ENCODE measurements at regions not wholly inside any gene's neighbourhood (a gene's known extent, or its start where the extent isn't known, plus 50 kb on each side); places are given as distances from the start of the nearest gene placed in this dataset.
A peak's percentile ranks its signal among the peaks of the same experiment; 100 is the strongest.

GRCh38 chr18:34320267-34320666 lies 95.6 kb upstream of the NOL4 start:
- Mint-ChIP-seq H3K4me1 (ENCODE audit: insufficient read depth, unreplicated experiment) (no peaks in the 10 kb centered on the region), H3K27me3 (ENCODE audit: insufficient read depth, unreplicated experiment) (no peaks in the 10 kb centered on the region), H3K4me3 (ENCODE audit: unreplicated experiment) (no peak overlapping the region), H3K27ac (ENCODE audit: low read depth, unreplicated experiment) (no peak overlapping the region), H3K36me3 (ENCODE audit: insufficient read depth, unreplicated experiment) (no peaks in the 10 kb centered on the region), H3K9me3 (ENCODE audit: unreplicated experiment) (peaks cover 14% of the 10 kb centered on the region)
- intact Hi-C loops (cut with micrococcal nuclease) = no loop called here
- DNase-seq (ENCODE audit: unreplicated experiment) = no peak
- BruUV-seq (replicated peaks) = no TSS peak
- POLR2A ChIA-PET = no interaction called here
- CTCF ChIA-PET = interaction anchor here (1.0 kb wide), 1 partner anchor 8 kb away, joined by 3 read pairs; no protein-coding TSS in a partner anchor
- TF ChIP-seq CTCF (IDR thresholded peaks at IDR 0.05; ENCODE audit: unreplicated experiment) = no peak

- no peaks in the 10 kb centered on the region for H3K36me3 Mint-ChIP-seq (ENCODE audit: insufficient read depth, unreplicated experiment)
- no peaks in the 10 kb centered on the region for H3K4me1 Mint-ChIP-seq (ENCODE audit: insufficient read depth, unreplicated experiment)
- H3K27me3 Mint-ChIP-seq (ENCODE audit: insufficient read depth, unreplicated experiment) = no peaks in the 10 kb centered on the region
- POLR2A ChIA-PET = no interaction called here
- H3K27ac Mint-ChIP-seq (ENCODE audit: low read depth, unreplicated experiment) = no peak overlapping the region
- TF ChIP-seq CTCF (IDR thresholded peaks at IDR 0.05; ENCODE audit: unreplicated experiment) = no peak
- no peak overlapping the region for H3K4me3 Mint-ChIP-seq (ENCODE audit: unreplicated experiment)
- intact Hi-C loops (cut with micrococcal nuclease) = no loop called here
- BruUV-seq (replicated peaks) = no TSS peak
- DNase-seq (ENCODE audit: unreplicated experiment) = no peak
- CTCF ChIA-PET = interaction anchor here (0.7 to 1.0 kb wide), 2 partner anchors 9 to 1014 kb away, joined by 3 read pairs; no protein-coding TSS in a partner anchor
- peaks cover 22% of the 10 kb centered on the region for H3K9me3 Mint-ChIP-seq (ENCODE audit: unreplicated experiment)
Measured at GRCh38 chr18:34321066-34321465, 96.4 kb upstream of the NOL4 start.

GRCh38 chr18:34322365-34323289 lies 97.9 kb upstream of the NOL4 start:
- H3K36me3 Mint-ChIP-seq (ENCODE audit: insufficient read depth, unreplicated experiment) = no peaks in the 10 kb centered on the region
- H3K9me3 Mint-ChIP-seq (ENCODE audit: unreplicated experiment) = peaks cover 14% of the 10 kb centered on the region
- intact Hi-C loops (cut with micrococcal nuclease) = no loop called here
- no peaks in the 10 kb centered on the region for H3K27me3 Mint-ChIP-seq (ENCODE audit: insufficient read depth, unreplicated experiment)
- no peaks in the 10 kb centered on the region for H3K4me1 Mint-ChIP-seq (ENCODE audit: insufficient read depth, unreplicated experiment)
- peak; percentile 62 for DNase-seq (ENCODE audit: unreplicated experiment)
- no peak overlapping the region for H3K4me3 Mint-ChIP-seq (ENCODE audit: unreplicated experiment)
- ChIA-PET CTCF (interaction anchor here (0.5 to 3.5 kb wide), 17 partner anchors 10 to 1091 kb away, joined by 3 to 33 read pairs (median 3); no protein-coding TSS in a partner anchor), POLR2A (no interaction called here)
- no TSS peak for BruUV-seq (replicated peaks)
- TF ChIP-seq CTCF (IDR thresholded peaks at IDR 0.05; ENCODE audit: unreplicated experiment) = peak; percentile 33
- no peak overlapping the region for H3K27ac Mint-ChIP-seq (ENCODE audit: low read depth, unreplicated experiment)

- ChIA-PET CTCF (no interaction called here), POLR2A (no interaction called here)
- H3K36me3 Mint-ChIP-seq (ENCODE audit: insufficient read depth, unreplicated experiment) = no peaks in the 10 kb centered on the region
- peaks cover 17% of the 10 kb centered on the region for H3K9me3 Mint-ChIP-seq (ENCODE audit: unreplicated experiment)
- no peak for DNase-seq (ENCODE audit: unreplicated experiment)
- no peak overlapping the region for H3K27ac Mint-ChIP-seq (ENCODE audit: low read depth, unreplicated experiment)
- no peaks in the 10 kb centered on the region for H3K27me3 Mint-ChIP-seq (ENCODE audit: insufficient read depth, unreplicated experiment)
- H3K4me1 Mint-ChIP-seq (ENCODE audit: insufficient read depth, unreplicated experiment) = no peaks in the 10 kb centered on the region
- TF ChIP-seq CTCF (IDR thresholded peaks at IDR 0.05; ENCODE audit: unreplicated experiment) = no peak
- intact Hi-C loops (cut with micrococcal nuclease) = no loop called here
- no peak overlapping the region for H3K4me3 Mint-ChIP-seq (ENCODE audit: unreplicated experiment)
- BruUV-seq (replicated peaks) = no TSS peak
Measured at GRCh38 chr18:34329840-34330239, 105.1 kb upstream of the NOL4 start.
